ENCODE measurements at regions not wholly inside any gene's neighbourhood (a gene's known extent, or its start where the extent isn't known, plus 50 kb on each side); places are given as distances from the start of the nearest gene placed in this dataset.
"Not testable (repeated sequence)": the region's sequence is repeated elsewhere in the genome, so short reads cannot be mapped to it uniquely, and the experiment has no call there.

DNA sequence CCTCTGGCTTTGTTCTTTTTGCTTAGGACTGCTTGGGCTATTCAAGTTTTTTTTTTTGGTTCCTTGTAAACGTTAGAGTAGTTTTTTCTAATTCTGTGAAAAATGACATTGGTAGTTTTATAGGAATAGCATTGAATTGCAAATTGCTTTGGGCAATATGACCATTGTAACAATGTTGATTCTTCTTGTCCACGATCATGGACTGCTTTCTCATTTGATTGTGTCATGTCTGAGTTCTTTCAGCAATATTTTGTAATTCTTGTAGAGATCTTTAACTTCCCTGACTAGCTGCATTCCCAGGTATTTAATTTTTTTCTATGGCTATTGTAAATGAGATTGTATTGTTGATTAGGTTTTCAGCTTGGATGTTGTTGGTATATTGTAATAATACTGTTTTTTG is 286.2 kb upstream of the C1QTNF3 start:
- TF ChIP-seq, protein P1, sequence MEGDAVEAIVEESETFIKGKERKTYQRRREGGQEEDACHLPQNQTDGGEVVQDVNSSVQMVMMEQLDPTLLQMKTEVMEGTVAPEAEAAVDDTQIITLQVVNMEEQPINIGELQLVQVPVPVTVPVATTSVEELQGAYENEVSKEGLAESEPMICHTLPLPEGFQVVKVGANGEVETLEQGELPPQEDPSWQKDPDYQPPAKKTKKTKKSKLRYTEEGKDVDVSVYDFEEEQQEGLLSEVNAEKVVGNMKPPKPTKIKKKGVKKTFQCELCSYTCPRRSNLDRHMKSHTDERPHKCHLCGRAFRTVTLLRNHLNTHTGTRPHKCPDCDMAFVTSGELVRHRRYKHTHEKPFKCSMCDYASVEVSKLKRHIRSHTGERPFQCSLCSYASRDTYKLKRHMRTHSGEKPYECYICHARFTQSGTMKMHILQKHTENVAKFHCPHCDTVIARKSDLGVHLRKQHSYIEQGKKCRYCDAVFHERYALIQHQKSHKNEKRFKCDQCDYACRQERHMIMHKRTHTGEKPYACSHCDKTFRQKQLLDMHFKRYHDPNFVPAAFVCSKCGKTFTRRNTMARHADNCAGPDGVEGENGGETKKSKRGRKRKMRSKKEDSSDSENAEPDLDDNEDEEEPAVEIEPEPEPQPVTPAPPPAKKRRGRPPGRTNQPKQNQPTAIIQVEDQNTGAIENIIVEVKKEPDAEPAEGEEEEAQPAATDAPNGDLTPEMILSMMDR (IDR thresholded peaks at IDR 0.05; ENCODE audit: extremely low read depth in 1 of 2, insufficient read depth in 1 of 2, low read depth in 1 of 2, low read length in 2 of 2) = not testable (repeated sequence)
- not testable (repeated sequence) for TF ChIP-seq POLR2A (IDR thresholded peaks at IDR 0.05; ENCODE audit: low read depth, low read length); MAX (IDR thresholded peaks at IDR 0.05; ENCODE audit: insufficient read depth, insufficient read length); JUN (IDR thresholded peaks at IDR 0.05; ENCODE audit: borderline replicate concordance, insufficient read depth, insufficient read length, low read depth); POLR2AphosphoS5 (IDR thresholded peaks at IDR 0.05; ENCODE audit: insufficient read depth, low read depth, low read length)
